ENCODE measurements at regions not wholly inside any gene's neighbourhood (a gene's known extent, or its start where the extent isn't known, plus 50 kb on each side); places are given as distances from the start of the nearest gene placed in this dataset.
"Not testable (repeated sequence)": the region's sequence is repeated elsewhere in the genome, so short reads cannot be mapped to it uniquely, and the experiment has no call there.

DNA sequence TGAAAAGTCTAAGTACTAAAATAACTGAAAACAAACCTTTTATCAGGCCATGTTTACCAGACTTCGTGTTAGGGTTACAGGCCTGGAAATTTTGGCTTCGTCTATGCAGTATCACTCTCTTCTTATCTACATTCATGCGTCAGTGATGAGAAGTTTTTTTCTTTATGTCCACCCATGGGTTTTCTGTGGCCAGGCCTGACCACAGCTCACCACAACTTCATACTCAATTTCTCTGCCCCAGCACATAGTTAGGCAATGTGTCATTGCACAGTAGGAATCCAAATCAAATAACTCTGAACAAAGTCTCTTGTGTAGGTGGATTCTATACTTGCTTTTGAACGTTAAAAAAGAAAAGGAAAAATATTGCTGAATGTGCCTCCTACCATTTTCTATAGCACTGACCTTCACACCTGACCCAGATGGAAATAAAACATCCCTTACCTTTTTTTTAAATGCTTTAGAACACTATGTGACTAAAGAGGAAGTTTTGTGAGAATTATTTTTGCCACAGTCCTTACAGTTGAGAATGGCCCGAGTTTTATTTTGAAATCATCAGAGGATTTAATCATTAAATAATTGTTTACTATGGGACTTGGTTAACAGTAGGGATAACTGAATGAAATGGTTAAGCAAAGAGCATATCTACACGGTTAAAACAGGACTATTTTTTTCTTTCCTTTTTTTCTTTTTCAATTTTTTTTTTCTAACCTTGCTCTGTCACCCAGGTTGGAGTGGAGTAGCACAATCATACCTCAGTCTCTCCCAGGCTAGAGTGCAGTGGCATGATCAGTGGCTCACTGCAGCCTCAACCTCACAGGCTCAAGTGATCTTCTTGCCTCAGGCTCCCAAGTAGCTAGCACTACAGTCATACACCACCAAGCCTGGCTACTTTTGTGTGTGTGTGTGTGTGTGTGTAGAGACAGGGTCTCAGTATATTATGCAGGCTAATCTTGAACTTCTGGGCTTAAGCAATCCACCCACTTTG, 1247.0 kb upstream of the ACO1 start:
- no peak for DNase-seq

DNA sequence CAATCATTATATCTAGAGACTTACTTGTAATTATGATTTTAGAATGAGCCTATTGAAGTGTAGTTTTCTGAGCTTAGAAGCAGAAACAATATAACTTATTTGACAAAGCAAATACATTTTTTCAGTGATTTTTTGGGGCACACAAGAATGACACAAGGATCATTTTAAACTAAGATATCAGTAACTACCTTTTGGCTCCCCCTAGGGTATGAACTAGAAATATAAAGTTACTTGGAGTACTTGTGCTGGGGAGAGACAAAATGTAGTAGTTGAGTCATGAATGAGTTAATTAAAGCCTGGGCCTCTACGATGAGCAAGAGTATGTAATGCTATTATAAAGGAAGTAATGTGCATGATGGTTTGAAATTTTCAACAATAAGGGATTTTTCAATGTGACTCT, 1244.1 kb upstream of the ACO1 start:
- no peak for DNase-seq

DNA sequence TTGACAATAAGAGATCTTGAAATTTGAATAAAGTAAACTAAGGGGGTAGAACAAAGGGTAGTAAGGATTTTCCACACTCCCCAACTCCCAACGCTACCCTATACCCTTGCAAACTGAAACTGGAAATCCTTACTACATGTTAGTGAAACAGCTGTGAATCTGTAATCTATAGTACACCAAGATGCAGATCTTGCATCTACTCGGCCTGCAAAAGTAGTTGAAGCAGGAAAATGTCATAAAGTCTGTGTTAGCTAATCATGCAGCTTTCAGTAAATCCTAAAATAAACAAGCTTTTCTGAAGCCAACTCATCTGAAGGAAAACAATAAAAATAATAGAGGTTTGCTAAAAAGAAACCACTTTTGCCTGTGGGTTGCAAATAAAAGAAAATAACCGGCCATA, 1242.0 kb upstream of the ACO1 start:
- no peak for DNase-seq

DNA sequence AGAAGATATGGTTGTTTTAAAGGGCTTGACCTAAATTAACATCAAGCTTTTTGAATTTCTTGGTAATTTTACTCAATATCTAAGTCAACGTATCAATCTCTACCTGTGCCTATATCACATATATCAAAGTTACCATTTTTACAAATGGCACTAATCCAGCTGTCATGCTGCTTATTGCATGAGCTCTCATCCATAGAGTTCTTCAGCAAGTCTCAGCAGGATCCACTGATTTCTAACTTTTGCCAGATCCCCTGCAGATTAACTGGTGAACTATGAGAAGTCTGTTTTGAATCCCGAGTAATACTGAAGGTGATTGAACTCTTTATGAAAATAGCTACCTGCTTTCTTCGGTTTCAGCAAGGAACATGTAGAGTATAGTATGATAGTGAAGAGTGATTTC, 1239.8 kb upstream of the ACO1 start:
- no peak for DNase-seq

DNA sequence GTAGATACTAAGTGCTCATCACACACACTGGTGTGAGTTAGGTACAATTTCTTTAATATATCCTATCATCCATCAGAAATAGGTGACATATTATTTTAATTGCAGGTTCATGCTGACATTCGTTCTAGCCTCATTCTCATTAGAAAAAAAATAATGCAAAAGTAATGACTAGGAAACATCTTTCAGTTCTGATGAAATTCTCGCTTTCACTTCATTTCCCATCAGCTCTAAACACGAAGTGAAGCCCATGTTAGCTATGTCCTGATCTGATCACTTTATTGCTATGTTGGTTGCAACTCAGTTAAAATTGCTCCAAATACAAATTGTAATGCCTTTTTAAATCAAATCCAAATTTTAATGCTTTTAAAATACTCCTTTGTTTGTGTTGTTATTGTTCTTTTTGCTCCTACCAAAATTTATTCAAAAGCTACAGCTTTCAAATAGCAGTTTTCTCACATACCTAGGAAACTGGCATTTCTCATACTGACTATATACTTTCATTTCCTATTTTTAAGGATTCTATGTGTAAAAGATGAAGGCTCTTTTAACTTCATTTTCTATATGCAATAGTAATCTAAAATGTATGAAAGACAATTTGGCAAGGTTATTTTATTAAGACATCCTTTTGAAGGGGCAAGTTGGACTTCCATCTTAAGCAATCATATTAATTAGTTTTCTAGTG, 1237.8 kb upstream of the ACO1 start:
- DNase-seq, result no peak

DNA sequence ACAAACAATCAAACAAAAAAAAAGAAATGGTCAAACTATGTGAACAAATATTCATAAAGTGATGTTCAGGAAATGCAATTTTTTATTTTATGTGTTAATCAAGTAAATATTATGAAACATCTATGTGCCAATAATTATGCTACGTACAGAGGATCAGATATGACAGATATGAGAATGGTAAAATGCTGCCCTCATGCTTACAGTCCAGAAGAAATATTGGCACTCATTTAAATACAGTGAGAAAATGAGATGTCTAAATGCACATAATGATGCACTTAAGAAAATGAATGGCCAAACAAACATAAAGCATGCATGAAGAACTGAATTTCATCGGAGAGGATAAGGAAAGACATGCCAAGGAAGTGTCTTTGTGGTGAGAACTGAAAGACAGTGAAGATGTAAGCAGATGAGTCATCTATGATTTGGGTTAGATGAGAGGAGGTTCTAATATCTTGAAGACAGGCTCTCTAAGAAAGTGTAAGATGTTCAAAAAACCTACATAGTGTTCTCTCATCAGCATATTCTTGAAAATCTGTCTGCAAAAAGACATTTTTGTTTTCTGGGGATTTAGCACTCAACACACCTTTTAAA, 1231.1 kb upstream of the ACO1 start:
- DNase-seq, result no peak

DNA sequence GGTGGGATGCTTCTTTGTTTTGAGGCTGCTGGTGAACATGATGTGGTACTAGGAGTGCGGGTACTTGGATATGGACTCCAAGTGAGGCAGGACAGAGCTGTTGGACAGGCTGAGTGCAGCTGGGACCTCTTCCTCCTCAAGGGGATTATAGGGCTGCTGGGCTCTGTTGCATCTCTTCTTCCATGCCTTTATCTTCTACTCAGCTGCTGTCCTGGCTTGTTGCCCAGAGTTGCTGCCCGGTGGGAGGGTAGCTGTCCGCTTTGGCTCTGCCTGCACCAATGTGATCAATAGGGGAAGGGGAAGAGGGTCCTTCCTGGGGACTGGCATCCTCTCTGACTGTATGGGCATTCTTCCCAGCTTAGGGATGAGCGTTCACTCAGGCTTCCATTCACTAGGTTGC, 1217.9 kb upstream of the ACO1 start:
- no peak for DNase-seq

DNA sequence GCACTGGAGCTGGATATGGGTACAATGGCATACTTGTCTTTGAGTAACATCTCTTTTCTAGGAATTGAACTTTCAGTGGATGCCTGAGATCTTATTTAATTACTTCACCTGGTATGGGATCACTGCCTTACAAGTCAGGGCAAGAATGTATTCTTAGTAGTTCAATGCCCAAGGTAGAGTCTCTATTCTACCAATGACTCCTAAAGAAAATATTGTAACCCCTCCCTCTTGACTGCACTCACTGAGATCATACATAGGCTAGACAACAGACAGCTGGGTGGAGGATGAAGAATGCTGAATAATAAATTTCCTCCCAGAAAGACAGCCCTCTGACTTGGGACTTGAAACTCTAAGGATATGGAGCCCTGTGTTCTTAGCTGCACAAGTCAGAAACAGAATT, 1216.3 kb upstream of the ACO1 start:
- no peak for DNase-seq

DNA sequence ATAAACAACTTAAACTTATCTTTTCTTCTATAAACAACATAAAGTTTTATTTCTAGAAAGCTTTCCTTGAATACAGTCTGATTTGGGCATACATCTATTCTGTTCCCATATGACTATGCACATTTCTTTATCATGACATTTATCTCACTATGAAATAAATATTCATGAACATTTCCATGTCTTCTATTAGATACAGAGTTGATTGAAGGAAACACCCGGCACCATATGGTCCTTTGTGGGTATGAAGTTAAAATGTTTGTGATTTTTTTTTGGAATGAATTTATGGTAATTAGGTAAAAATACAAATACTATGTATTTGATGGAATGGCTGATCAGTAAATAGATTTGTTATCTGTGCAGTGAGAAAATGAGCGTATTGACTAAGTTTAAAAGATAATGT, 1209.8 kb upstream of the ACO1 start:
- DNase-seq, result no peak

DNA sequence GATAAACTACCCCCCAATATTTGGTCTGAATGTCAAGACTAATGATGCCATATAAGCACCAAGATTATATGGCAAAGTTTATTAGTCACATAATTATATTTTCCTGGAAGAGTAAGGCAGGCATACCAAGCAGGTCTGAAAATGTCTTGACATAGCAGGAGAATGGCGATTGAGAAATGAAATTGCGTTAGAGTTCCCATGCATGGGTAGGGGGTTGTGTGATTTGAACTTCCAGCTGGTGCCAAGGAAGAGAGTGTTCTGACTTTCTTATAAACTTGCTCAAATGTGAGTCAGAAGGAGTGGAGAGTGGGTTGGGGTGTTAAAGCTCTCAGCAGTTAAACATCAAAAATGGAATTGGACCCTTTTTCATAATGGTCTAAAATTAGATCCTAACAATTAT, 1200.6 kb upstream of the ACO1 start:
- no peak for DNase-seq

DNA sequence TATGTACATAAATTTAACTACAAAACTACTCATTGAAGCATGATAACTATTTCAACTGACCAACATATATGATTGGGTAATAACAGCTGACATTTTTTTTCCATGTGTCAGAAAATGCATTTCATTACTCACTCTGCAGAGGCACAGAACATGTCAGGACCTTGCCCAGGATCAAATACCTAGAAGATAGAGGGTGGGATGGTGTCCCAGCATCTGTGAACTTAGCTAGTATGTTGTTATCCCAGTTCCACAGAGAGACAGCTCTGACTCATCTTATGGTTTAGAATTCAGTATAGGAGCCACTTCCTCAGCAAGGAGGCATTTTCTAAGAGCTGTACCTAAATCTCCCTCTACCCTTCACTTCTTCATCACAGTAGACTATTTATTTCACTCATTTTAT, 1198.6 kb upstream of the ACO1 start:
- DNase-seq, result no peak

DNA sequence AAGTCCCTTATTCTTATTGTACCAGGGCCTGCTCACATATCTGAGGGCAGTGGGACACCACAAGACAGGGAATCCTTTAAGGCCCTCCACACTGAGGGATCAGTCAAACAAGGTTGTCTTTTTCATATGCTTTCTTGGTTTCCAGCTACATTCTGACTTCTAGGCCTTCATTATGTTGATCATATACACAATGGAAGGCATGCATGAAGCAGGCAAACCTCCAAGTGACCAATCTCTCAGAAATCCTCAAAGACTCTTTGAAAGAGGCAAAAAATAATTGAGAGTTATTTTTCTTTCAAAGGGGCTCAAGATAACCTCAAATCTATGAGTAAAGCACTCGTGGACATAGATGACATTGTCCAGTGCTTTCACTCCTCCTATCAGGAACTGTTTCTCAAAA, 1195.9 kb upstream of the ACO1 start:
- DNase-seq, result no peak

DNA sequence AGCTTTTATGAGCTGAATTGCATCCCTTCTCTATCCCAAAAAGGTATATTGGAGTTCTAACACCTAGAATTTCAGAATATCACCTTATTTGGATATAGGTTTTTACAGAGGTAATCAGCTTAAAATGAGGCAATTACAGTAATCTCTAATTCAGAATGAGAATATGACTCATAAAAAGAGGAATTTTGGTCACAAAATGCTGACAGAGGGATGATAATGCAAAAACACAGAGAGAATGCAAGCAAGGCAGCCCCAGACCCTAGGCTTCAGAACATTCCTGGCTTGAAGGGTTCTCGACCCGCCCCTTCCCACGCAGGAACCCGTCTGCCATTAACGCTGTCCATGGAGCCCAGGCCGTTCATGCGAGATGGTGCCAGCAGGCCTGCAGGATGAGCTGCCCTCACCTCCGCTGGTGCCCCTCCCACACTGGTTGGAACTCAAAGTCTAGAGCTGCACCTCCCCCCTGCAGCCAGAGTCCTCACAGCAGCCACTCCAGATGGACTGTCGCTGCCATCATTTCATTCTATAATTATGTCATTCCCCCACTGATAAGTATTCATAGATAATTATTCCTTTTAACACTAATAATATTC, 1173.4 kb upstream of the ACO1 start:
- no peak for DNase-seq

DNA sequence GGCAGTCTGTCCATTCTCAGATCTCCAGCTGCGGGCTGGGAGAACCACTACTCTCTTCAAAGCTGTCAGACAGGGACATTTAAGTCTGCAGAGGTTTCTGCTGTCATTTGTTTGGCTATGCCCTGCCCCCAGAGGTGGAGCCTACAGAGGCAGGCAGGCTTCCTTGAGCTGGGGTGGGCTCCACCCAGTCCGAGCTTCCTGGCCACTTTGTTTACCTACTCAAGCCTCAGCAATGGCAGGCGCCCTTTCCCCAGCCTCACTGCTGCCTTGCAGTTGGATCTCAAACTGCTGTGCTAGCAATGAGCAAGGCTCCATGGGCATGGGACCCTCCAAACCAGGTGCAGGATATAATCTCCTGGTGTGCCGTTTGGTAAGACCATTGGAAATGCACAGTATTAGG, 1154.5 kb upstream of the ACO1 start:
- DNase-seq, result not testable (repeated sequence)

DNA sequence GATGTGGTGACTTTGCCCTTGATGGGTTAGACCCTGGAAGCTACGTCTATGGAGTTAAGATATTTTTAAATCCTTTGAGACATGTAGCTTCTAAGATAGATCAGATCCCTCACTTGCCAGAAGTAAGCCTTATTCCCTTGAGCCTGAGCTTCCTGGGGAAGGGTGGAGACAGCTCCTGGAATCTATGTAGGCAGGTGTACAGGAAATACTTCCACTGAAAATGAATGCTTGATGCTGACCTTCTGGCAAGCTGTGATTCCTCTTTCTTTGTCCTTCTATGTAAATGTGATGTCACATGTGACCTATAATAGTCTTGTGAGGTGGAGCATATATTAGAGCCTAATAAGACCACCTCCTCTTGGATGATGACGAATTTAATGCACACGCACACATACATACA, 1152.0 kb upstream of the ACO1 start:
- DNase-seq, result no peak

DNA sequence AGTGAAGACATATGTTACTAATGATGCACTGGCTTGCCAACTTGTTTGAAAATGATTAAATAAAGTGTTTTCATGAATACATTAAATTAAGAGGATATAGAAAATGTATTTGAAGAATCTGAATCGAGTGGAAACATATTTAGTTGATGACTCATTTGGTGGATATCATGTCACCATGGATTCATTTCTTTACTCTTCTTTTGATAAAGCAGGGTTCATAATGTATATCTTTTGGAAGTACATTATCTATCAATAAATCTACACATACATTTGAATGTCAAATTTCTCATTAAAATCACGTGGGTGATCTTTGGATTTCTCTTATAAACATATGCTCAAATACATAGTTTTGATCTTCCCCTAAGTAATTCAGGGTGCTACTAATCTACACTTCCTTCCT, 1148.1 kb upstream of the ACO1 start:
- no peak for DNase-seq

DNA sequence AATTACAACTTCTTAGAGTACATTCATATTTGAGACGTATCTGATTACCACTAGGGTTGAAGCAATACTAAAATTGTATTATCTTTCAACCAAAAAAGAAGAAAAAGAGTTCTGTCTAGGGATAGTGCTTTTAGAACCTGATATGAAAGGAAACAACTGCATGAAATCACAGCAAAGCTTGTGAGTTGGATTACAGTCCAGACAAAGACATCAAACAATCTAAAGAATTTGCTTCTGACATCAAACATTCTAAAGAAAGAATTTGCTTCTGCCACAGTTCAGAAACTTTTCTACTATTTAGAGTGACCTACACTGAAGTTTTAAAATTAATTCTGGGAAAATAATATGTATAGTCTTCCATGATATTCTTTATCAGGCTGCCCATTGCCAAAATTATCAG, 1141.1 kb upstream of the ACO1 start:
- DNase-seq, result no peak

DNA sequence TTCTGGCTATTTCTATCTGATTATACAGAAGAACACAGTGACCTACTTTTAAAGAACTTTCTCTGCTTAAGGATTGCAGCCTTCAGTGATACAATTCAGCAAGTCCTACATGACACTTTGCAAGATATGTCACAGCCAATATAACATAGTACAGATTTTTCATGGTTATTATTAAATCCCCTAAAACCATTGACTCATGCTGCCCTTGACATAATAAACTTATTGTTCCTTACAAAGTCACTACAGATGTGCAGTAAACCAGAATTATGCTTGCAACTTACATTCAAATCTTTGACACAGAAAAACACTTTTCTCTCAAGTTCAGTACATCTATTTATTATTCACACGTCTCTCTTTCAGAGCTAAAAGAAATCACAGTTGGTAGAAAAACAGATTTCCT, 1136.3 kb upstream of the ACO1 start:
- no peak for DNase-seq

DNA sequence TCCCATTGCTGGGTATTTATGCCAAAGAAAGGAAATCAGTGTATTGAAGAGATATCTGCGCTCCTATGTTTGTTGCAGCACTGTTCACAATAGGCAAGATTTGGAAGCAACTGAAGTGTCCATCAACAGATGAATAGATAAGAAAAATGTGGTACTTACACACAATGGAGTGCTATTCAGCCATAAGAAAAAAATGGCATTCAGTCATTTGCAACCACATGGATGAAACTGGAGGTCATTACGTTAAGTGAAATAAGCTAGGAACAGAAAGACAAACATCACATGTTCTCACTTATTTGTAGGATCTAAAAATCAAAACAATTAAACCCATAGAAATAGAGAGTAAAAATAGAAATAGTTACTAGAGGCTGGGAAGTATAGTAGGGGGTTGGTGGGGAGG, 1133.1 kb upstream of the ACO1 start:
- DNase-seq, result no peak

DNA sequence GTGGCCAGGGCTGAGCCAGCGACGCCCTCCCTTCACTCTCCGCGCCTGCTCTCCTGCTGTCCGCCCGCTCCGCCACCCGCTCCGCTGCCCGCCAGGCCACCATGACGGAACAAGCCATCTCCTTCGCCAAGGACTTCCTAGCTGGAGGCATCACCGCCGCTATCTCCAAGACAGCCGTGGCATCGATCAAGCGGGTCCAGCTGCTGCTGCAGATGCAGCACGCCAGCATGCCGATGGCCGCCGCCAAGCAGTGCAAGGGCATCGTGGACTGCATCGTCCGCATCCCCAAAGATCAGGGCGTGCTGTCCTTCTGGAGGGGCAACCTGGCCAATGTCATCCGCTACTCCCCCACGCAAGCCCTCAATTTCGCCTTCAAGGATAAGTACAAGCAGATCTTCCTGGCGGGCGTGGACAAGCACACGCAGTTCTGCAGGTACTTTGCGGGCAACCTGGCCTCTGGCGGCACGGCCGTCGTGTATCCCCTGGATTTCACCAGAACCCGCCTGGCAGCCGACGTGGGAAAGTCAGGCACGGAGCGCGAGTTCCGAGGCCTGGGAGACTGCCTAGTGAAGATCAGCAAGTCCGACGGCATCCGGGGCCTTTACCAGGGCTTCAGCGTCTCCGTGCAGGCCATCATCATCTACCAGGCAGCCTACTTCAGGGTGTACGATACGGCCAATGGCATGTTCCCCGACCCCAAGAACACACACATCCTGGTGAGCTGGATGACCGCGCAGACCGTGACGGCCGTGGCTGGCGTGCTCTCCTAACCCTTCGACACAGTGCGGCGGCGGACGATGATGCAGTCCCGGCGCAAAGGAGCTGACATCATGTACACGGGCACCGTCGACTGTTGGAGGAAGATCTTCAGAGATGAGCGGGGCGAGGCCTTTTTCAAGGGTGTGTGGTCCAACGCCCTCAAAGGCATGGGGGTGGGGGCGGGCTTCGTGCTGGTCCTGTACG, 1130.4 kb upstream of the ACO1 start:
- no peak for DNase-seq

DNA sequence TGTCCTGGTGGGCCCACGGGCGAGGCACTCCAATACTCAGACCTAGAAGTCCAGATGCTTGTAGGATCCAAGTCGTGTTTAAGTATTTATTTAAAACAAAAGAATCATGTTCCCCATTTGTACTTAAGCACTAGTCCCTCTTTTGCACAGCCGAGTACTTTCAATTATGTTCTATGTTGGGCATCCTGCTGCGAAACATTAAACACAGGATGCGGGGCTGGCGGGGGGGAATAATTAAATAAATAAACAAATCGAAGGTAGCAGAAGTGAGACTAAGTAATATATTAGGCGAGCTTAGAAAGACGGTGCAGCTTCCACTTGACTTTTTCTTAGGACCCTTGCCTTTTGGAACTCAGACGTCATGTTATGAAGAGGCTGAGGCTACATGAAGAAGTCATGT, 1129.2 kb upstream of the ACO1 start:
- DNase-seq, result no peak

All from nucleus accumbens (tissue), 56 donors.